ENCODE measurements at regions not wholly inside any gene's neighbourhood (a gene's known extent, or its start where the extent isn't known, plus 50 kb on each side); places are given as distances from the start of the nearest gene placed in this dataset.

GRCh38 chr6:165968408-165968807 lies 199.2 kb downstream of the TBXT start:
- TF ChIP-seq CTCF (IDR thresholded peaks at IDR 0.05; ENCODE audit: low read length) = no peak
- TF ChIP-seq EZH2 (optimal IDR thresholded peaks at IDR 0.05; ENCODE audit: low read depth, low read length) = no peak
- no peak for TF ChIP-seq EZH2phosphoT487 (IDR thresholded peaks at IDR 0.05; ENCODE audit: low read length)

Measured in MM.1S (cell line).